Spleen (tissue), 11 donors: ENCODE measurements at regions not wholly inside any gene's neighbourhood (a gene's known extent, or its start where the extent isn't known, plus 50 kb on each side); places are given as distances from the start of the nearest gene placed in this dataset.
"Not testable (repeated sequence)": the region's sequence is repeated elsewhere in the genome, so short reads cannot be mapped to it uniquely, and the experiment has no call there.

Experiments
- DNase-seq: peaks from one replicate; pipeline ENCODE4 v3.0.0-alpha.2; 2020
- H3K27ac ChIP-seq, 8 donors: fragments of 200-600 bp; sonication (generic) in 7 of 8; 1 replicate in 4 of 8; 2 replicates in 4 of 8; pipeline versions ENCODE4 v1.5.0 to v1.8.0; 2016 to 2021; ENCODE audit warnings: inconsistent platforms in 4 of 8, mild to moderate bottlenecking in 4 of 8, moderate library complexity in 1 of 8
- H3K27me3 ChIP-seq, 7 donors: fragments of 200-600 bp; sonication (generic) in 6 of 7; replicated peaks in 1 of 7; 1 replicate in 4 of 7; 2 replicates in 3 of 7; pipeline versions ENCODE4 v1.5.0 to v1.8.0; 2016 to 2021; ENCODE audit warnings: inconsistent platforms in 3 of 7, mild to moderate bottlenecking in 1 of 7
- H3K36me3 ChIP-seq, 6 donors: fragments of 200-600 bp; sonication (generic) in 5 of 6; 1 replicate in 4 of 6; 2 replicates in 2 of 6; pipeline versions ENCODE4 v1.5.0 to v1.8.0; 2016 to 2021; ENCODE audit warnings: inconsistent platforms in 2 of 6
- H3K4me1 ChIP-seq, 6 donors: fragments of 200-600 bp; sonication (generic) in 5 of 6; 1 replicate in 3 of 6; 2 replicates in 3 of 6; pipeline versions ENCODE4 v1.5.0 to v1.8.0; 2016 to 2021; ENCODE audit warnings: inconsistent platforms in 3 of 6
- H3K4me3 ChIP-seq, 8 donors: fragments of 200-600 bp; sonication (generic) in 7 of 8; 1 replicate in 4 of 8; 2 replicates in 4 of 8; pipeline versions ENCODE4 v1.5.0 to v1.8.0; 2016 to 2021; ENCODE audit warnings: inconsistent platforms in 4 of 8, mild to moderate bottlenecking in 4 of 8, moderate library complexity in 2 of 8
- H3K9me3 ChIP-seq, 8 donors: fragments of 200-600 bp; sonication (generic) in 7 of 8; 1 replicate in 4 of 8; 2 replicates in 4 of 8; pipeline versions ENCODE4 v1.5.0 to v1.8.0; 2016 to 2021; ENCODE audit warnings: inconsistent platforms in 4 of 8
- POLR2A ChIP-seq, 3 donors: fragments of 450-650 bp; IDR thresholded peaks; one replicate each; pipeline ENCODE4 v1.5.1; 2017; ENCODE audit warnings: antibody characterized with exemption in 3 of 3, mild to moderate bottlenecking in 1 of 3
- POLR2AphosphoS5 ChIP-seq, 3 donors: sonication (generic); formaldehyde crosslinking; IDR thresholded peaks; one replicate each; pipeline ENCODE4 v1.5.1; 2017; ENCODE audit warnings: antibody characterized with exemption in 3 of 3
- WGBS, 5 donors: extraction: QIAGEN DNeasy Blood & Tissue Kit in 3 of 5; methylation state at CpG; one replicate each; pipeline versions ENCODE4 v1.1.5 to v1.1.7; 2013 to 2018; 5-methylcytosine and 5-hydroxymethylcytosine counted together
- intact Hi-C: fragments of 100-400 bp; cut with DNase I; formaldehyde crosslinking; loops from one replicate; pipeline ENCODE4 v1.15.0; 2023; ENCODE audit warnings: low total_unique reads
- TF ChIP-seq, protein P1 (sequence below), 11 experiments: fragments of 200-600 bp in 7 of 11; fragments of 450-650 bp in 4 of 11; sonication (generic) in 4 of 11; IDR thresholded peaks in 8 of 11; conservative IDR thresholded peaks in 3 of 11; 1 replicate in 7 of 11; 2 replicates in 4 of 11; pipeline versions ENCODE4 v1.4.0 to v1.8.0; 2016 to 2021; ENCODE audit warnings: antibody characterized with exemption in 11 of 11, inconsistent platforms in 4 of 11, mild to moderate bottlenecking in 1 of 11
- donor health status: healthy with polysubstance abuse.
- donor health status: DM: no; HTN: no; CAD: no; lungs with moderate emphysema.
- donor health status: DM: no; HTN: no; CAD: no.
- donor health status: Bipolar disorder and iron deficiency.
- donor health status: healthy.
- donor health status: DM: no; HTN: no; CAD: no.
- donor health status: DM: yes; HTN: yes; CAD: no.

DNA sequence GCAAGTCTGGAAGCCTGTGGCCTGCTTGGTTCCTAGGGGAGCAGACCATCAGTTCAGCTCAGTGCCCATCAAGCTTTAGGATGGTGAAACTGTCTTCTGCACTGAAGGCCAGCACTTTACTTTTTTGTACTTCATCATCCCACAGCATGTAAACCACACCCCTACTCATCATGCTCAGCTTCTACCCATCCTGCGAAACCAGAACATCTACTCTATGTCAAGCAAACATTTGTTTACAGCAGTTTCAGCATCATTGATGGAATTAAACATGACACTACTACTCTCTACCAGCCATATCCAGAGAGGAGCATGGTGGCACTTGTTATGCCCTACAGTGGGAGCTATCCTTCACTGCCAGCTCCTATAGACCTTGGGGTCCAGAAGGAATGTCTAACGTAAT, 306.6 kb downstream of the SOX2 start:
- H3K27me3 ChIP-seq, result no peaks in the 10 kb centered on the region
- intact Hi-C loops, result no loop called here
- no peak for TF ChIP-seq POLR2AphosphoS5 (IDR thresholded peaks at IDR 0.05)
- H3K4me1 ChIP-seq, result no peaks in the 10 kb centered on the region
- H3K27ac ChIP-seq, result no peak overlapping the region
- H3K36me3 ChIP-seq, result no peaks in the 10 kb centered on the region
- no peaks in the 10 kb centered on the region for H3K9me3 ChIP-seq
- no peak overlapping the region for H3K4me3 ChIP-seq
- 84 to 95% (median 90%) methylated on average over 2 of the region's 2 CpGs for WGBS, 5 donors
- no peak for DNase-seq

GRCh38 chr3:182019926-182020325, 308.2 kb downstream of the SOX2 start:
- no peak for DNase-seq
- Histone ChIP-seq H3K4me1 (no peaks in the 10 kb centered on the region), H3K4me3 (no peak overlapping the region), H3K27me3 (no peaks in the 10 kb centered on the region), H3K36me3 (no peaks in the 10 kb centered on the region), H3K9me3 (no peaks in the 10 kb centered on the region), H3K27ac (no peak overlapping the region)
- TF ChIP-seq POLR2AphosphoS5 (IDR thresholded peaks at IDR 0.05), result no peak
- TF ChIP-seq POLR2A (IDR thresholded peaks at IDR 0.05), result no peak
- TF ChIP-seq, protein P1, sequence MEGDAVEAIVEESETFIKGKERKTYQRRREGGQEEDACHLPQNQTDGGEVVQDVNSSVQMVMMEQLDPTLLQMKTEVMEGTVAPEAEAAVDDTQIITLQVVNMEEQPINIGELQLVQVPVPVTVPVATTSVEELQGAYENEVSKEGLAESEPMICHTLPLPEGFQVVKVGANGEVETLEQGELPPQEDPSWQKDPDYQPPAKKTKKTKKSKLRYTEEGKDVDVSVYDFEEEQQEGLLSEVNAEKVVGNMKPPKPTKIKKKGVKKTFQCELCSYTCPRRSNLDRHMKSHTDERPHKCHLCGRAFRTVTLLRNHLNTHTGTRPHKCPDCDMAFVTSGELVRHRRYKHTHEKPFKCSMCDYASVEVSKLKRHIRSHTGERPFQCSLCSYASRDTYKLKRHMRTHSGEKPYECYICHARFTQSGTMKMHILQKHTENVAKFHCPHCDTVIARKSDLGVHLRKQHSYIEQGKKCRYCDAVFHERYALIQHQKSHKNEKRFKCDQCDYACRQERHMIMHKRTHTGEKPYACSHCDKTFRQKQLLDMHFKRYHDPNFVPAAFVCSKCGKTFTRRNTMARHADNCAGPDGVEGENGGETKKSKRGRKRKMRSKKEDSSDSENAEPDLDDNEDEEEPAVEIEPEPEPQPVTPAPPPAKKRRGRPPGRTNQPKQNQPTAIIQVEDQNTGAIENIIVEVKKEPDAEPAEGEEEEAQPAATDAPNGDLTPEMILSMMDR (IDR thresholded peaks at IDR 0.05 in 8 of 11, conservative IDR thresholded peaks at IDR 0.05 in 3 of 11), result no peak
- 52 to 69% (median 57%) methylated on average over 1 of the region's 1 CpG for WGBS, 5 donors
- intact Hi-C loops, result no loop called here

- DNase-seq, result no peak
- TF ChIP-seq, protein P1 (IDR thresholded peaks at IDR 0.05 in 8 of 11, conservative IDR thresholded peaks at IDR 0.05 in 3 of 11), result no peak
- no peak for TF ChIP-seq POLR2A (IDR thresholded peaks at IDR 0.05)
- TF ChIP-seq POLR2AphosphoS5 (IDR thresholded peaks at IDR 0.05), result no peak
- Histone ChIP-seq H3K4me1 (no peaks in the 10 kb centered on the region), H3K27me3 (no peaks in the 10 kb centered on the region), H3K9me3 (no peaks in the 10 kb centered on the region), H3K27ac (no peak overlapping the region), H3K36me3 (no peaks in the 10 kb centered on the region), H3K4me3 (no peak overlapping the region)
- WGBS, 5 donors, result 62 to 75% (median 73%) methylated on average over 2 of the region's 2 CpGs
- intact Hi-C loops, result no loop called here
Observed at GRCh38 chr3:182023843-182024242, 312.1 kb downstream of the SOX2 start.

DNA sequence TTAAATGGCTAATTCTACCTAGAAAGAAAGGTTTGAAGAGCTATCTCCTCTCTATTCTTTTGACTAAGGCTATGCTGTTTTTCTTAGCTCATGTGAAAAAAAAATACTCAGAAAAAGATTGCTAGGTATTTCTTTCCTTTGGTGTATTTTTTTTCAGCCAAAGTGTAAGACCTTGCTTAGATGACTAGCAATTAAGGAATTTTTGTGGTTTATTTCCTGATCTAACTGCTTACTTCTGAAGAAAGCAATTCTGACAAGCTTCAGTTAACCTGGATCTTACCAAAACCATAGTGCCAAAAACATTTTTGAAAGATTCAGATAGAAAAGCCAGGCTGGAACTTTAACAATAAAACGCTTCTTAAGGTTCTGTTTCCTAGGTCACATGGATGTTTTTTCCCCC, 315.6 kb downstream of the SOX2 start:
- H3K4me3 ChIP-seq, result no peak overlapping the region
- no peaks in the 10 kb centered on the region for H3K36me3 ChIP-seq
- no peak overlapping the region for H3K27ac ChIP-seq
- no peak for DNase-seq
- no peaks in the 10 kb centered on the region for H3K27me3 ChIP-seq
- WGBS, 5 donors, result 77 to 92% (median 82%) methylated on average over 1 of the region's 1 CpG
- intact Hi-C loops, result no loop called here
- H3K9me3 ChIP-seq, result no peaks in the 10 kb centered on the region
- no peaks in the 10 kb centered on the region for H3K4me1 ChIP-seq
- no peak for TF ChIP-seq POLR2AphosphoS5 (IDR thresholded peaks at IDR 0.05)
- TF ChIP-seq, protein P1 (IDR thresholded peaks at IDR 0.05 in 8 of 11, conservative IDR thresholded peaks at IDR 0.05 in 3 of 11), result no peak
- TF ChIP-seq POLR2A (IDR thresholded peaks at IDR 0.05), result no peak

DNA sequence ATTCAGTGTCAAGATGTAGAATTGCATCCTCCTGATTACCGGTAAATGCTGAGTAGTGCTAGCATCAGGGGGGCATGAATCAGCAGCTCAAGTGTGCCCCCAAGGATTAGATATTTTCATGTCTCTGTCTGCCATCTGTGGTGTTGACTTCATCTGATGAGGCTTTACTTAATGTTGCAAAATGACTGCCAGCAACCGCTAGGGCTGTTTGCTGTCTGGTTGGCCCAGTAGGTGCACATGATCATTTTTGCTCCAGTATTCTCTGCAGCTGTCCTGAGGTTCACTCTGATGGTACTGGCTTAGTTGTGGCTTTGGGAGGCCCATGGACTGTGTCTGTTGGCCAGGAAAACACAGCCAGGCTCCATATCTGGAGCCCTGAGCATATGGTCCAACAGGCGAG, 316.4 kb downstream of the SOX2 start:
- no peak for TF ChIP-seq POLR2AphosphoS5 (IDR thresholded peaks at IDR 0.05)
- TF ChIP-seq, protein P1 (IDR thresholded peaks at IDR 0.05 in 8 of 11, conservative IDR thresholded peaks at IDR 0.05 in 3 of 11), result no peak
- no peak for TF ChIP-seq POLR2A (IDR thresholded peaks at IDR 0.05)
- H3K27ac ChIP-seq, result no peak overlapping the region
- no peak for DNase-seq
- H3K4me3 ChIP-seq, result no peak overlapping the region
- 73 to 95% (median 86%) methylated on average over 3 of the region's 3 CpGs for WGBS, 5 donors
- H3K9me3 ChIP-seq, result no peaks in the 10 kb centered on the region
- no peaks in the 10 kb centered on the region for H3K36me3 ChIP-seq
- no peaks in the 10 kb centered on the region for H3K27me3 ChIP-seq
- intact Hi-C loops, result no loop called here
- H3K4me1 ChIP-seq, result no peaks in the 10 kb centered on the region

DNA sequence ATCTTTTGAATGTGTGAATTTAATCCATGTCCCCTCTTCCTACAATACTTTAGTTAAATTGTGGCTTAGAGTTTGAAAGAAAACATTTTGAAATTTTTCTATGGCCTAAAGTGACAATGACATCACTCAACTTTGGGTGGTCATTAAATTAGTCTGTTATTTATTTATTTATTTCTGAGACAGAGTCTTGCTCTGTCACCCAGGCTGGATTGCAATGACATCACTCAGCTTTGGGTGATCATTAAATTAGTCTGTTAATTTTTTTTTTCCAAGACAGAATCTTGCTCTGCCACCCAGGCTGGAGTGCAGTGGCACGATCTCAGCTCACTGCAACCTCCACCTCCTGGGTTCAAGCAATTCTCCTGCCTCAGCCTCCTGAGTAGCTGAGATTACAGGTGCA, 322.5 kb downstream of the SOX2 start:
- H3K4me1 ChIP-seq, intact Hi-C loops, DNase-seq, H3K27me3 ChIP-seq, H3K36me3 ChIP-seq, H3K4me3 ChIP-seq, H3K27ac ChIP-seq, H3K9me3 ChIP-seq: not testable (repeated sequence)
- WGBS, 5 donors, result 67 to 83% (median 72%) methylated on average over 1 of the region's 1 CpG
